HG02763 (cell line): ENCODE measurements at regions not wholly inside any gene's neighbourhood (a gene's known extent, or its start where the extent isn't known, plus 50 kb on each side); places are given as distances from the start of the nearest gene placed in this dataset.

Experiments
- ATAC-seq: cut with Tn5 transposase; IDR thresholded peaks from one replicate; pipeline ENCODE4 v1.9.1; 2021; ENCODE audit warnings: mild to moderate bottlenecking, moderate library complexity; ENCODE audit not compliant: unreplicated experiment

DNA sequence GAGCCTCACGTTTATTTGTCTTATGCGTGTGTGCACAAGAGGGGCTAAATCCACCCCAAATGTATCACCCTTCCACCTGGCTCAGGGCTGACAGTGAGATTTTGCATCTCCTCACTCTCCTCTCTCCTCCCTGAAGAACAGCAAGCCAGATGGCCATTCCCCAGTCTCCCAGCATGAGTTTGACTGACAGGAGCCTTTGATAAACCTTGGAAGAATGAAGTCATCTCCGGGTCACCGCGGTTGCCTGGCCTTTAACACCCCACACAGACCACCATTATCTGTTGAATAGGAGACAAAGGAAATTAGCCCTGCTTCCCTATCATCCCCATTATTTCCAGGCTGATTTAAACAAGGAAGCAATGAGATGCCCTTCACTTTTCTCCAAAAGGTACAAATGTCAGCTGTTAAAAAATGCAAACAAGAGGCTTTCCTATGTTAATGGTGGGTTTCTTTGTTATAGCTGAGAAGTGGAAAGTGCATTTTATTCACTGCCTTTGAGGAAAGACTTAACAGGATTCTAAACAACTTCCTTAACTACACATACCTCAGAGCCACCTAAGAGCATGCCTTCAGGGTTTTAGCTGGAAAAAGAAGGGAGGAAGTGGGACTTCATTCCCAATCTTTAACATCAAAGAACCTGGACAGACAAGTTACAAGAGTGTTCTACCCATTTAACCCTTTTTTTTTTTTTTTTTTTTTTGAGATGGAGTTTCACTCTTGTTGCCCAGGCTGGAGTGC lies 524.8 kb upstream of the ID4 start:
- no peak for ATAC-seq

DNA sequence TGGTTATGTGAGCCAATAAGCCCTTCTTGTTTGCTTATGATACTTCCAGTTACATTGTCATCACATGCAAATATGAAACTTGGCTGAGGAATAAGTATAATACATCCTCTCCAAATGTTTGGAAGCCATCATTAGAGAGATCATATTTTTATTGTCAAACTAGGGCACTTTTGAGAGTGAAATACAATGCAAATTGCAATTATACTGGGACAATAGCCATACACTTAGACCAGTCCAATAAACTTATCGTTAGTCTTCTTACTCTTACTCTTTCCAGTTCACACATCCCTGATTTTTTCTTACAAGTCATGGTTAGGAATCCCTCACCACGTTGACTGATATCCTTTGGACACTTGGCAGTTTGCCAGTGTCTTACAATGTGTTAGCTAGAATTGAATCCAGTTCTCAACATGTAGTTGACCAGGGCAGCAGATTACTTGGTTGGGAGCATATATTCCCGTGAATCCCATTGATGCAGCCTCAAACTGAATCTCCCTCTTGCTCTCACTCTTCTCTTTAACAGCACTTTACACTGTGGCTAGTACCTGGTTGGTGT lies 519.7 kb upstream of the ID4 start:
- ATAC-seq = no peak

DNA sequence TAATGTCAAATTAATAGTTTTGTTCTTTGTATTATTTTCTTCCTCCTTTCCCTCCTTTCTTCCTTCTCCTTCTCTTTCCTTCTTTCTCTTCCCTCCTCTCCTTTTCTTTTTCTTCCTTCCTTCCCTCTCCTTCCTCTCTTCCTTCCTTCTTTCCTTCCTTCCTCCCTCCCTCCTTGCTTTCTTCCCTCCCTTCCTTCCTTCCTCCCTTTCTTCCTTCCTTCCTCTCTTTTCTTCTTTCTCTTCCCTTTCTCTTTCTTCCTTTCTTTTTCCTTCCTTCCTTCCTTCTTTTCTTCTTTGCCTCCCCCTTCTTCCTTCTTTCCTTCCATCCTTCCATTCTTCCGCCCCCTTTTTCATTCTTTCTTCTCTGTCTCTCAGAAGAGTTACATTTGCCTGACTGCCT lies 518.2 kb upstream of the ID4 start:
- ATAC-seq = no peak

DNA sequence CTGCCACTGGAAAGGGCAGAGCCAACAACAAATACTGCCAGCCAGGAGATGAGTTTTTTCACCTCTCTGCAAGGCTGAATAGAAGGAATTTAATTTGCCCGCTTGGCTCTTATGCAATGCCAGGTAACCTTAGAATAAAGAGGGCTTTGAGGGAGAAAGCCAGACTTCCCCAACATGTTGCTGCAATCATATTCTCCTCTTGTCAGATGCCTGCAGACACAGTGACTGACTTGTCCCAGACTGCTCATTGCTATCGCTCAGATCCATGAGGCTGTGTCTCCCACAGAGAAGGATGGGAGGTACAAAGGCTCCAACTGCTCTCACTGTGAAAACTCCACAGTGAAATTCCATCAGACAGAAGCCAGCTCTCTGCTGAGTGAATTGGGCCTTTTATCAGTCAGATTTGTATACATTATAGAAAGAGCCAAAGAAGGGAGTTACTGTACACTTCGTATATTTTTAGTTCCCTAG lies 517.0 kb upstream of the ID4 start:
- ATAC-seq = no peak

DNA sequence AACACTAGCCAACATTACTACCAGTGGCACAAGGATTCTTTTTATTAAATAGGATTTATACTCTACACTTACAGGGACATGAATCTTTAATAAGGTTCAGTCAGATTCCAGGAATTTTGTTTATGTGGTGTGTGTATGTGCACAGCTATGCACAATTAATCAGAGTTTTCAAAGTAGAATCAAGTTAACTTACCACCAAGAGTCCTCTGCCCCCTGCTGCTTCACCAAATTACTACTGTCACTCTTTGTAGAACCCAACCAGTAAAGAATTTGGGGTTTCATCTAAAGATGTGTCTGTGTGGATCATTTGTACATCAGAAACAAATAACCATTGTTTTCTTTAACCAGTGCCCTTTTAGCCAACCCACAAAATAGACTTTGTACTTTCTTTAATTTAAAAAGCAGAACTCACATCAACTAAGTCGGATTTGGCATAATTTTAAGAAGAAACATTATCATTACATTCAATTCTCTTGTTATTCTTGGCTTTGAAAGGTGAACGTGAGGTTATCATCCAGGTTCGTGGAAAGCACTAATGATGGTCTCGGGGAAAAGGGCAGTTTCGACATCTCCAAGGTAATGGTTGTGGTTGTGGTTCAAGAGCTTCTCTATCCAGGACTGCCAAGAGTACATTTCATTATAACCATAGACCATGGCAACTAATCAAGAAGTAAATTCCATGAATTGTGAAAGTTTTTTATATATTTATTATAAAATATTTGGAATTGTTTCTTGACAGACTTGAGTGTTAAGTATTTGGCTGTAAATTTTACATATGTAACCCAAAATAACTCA lies 514.3 kb upstream of the ID4 start:
- ATAC-seq = no peak

DNA sequence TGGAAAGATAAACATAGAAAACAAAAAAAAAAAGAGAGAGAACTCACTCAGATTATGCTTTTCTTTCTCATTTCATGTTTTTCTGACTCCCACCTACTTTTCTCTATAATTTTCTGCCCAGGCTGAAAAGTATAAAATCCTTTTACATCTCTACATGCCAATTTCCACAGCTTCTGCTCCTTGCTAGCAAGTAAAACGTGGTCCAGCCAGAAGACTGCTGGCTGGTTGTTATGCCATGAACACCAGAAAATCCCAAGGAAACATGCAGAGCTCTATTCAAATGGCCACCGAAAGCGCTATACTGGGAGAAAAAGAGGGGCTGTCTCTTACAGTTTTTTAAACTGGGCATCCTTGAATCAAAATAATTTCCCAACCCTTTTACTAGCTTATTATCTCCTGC lies 512.8 kb upstream of the ID4 start:
- ATAC-seq = no peak

DNA sequence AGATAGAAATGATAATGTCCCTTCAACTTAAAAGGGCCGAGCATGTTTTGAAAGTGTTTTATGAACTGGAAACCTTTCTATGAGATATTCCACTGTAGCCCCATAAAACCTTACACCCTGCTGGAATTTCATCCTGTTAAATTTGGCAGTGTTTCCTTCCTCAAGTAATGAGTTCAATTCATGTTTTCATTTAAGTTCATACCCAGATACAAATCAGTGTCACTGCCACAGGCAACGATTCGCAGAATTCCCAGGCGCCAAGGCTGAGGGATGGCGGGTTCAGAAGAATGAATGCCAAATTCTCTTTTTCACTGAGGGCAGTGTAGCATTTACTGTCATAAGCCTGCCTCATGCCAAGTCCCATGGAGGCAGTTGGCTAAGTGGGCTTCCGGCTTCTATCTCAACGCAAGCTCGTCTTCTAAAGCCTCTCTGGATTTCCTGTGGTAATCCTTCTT lies 511.8 kb upstream of the ID4 start:
- no peak for ATAC-seq

DNA sequence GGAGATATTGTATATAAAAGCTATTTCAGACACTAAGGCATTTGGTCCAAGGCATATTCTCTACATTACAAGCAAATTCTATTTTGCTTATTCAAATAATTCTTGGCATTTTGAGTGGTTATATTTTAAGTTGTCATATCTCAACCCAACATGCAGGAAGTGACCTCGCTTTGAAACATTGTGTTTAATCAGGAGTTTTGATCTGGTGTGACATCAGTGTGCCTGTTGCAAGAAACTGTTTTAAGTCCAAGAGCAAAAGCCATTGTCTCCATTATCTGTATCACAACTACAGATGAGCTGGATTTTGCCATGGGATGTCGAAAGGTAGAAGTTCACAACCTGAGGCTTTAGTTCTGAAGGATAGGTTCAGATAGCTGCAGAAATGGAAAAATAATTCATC lies 509.9 kb upstream of the ID4 start:
- no peak for ATAC-seq

DNA sequence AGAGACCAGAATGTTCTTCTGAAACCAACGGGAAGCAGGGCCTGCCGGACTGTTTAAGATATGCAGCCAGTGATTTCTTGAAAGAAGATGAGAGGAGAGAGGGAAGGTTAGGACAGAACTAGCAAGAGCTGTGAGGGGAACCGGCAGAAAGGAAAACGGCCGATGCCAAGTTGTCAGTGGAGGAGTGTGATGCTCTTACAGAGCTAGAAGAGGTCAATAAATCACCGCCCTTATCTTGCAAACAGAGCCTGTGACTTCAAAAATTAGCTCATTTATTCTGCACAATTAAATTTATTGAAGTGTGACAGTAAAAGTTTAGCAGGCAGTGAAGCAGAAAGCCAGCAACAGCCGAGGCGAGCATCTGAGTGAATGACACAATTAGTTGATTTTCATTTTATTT lies 509.5 kb upstream of the ID4 start:
- ATAC-seq = no peak

DNA sequence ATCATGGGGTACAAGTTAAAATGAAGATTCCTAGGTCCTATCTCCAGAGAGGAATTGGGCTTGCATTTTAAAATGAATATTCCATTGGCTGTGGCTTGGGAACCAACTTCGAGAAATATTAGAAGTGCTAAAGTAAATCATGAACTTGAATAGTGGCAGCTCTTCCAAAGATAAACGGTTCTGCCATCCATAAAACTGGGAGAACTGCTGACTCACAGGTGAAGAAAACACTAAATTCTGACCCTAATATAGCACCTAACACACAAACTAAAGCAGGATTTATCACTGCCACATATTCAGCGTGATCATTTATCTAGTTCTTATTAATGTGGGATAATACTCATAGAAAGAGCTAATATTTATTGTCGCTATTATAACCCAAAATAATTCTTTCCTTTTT lies 508.1 kb upstream of the ID4 start:
- no peak for ATAC-seq

DNA sequence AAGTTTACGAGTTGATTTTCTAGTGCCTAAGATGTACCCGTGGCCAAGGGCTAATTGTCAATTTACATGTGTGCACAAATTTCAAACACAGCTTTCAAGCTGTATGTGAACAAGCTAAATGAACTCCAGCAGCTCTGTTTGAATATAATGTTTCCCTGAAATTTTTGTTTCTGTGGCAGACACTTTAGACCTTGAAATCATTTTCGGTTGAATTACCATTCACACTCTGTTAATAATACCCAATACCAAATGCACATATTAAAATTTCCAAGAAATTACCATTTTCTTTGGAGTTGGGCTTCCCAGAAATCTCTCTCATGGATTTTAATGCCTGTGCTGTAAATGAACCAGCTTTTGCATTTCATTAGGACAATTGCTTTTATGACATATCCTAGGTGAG lies 506.1 kb upstream of the ID4 start:
- no peak for ATAC-seq

DNA sequence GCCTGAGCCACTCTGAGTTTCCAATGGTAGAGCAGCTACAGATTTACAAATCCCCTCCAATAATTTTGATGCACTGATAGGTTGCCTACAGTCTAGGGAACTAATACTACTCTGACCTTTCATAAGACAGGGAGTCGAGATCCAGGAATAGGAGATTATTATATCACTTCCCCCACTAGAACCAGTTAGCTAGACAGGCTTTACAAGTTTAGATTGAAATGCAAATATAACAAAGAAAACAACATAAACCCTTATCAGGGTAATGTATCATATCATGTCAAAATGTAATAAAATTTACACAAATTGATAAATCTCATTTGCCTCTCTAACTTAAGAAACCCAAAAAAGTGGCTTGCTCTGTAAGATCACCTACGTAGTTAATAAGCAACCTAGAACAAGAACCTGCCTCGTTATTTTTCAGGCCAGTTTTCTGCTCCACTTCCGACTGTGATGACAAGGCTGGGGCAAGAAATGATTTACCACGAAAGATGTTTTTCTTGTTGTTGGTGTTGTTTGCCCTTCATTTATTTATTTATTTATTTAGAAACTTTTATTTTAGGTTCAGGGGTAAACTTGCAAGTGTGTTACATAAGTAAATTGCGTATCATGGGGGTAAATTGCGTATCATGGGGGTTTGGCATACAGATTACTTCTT lies 504.2 kb upstream of the ID4 start:
- ATAC-seq = no peak

DNA sequence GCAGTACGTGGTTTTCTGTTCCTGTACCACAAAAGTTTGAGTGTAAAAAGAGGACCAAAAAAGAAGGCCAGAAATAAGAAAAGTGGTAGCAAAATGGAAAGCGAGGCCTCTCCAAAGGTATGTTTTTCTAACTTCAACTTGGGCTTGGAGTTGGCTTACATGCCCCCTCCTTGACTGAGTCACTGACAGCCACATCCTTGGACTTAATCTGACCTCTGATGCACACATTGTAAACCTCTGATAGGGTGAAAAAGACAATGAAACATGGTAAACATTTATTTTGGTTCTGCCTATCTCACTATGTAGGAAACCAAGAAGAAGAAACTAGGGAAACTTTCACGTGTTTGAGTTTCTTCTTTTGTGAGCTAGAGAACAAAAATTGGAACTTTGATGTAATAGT lies 503.2 kb upstream of the ID4 start:
- ATAC-seq = no peak

DNA sequence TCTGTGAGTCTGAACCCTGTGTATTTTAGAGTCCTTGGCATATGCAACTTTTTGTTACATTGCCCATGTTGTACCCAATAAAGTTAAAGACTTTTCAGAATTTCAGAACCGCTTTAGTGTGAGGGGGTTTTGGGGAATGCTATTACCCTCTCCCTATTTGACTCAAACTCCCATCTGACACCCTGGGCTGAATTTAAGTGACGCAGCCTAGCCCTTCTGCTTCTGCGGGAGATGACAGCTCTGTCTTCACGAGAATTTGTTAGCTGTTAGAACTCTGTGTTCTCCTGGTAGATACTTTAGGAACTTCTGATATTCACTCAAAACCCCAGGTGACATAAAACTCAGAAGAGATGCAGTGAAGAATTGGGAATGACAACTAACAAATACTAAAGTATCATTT lies 500.6 kb upstream of the ID4 start:
- ATAC-seq = no peak

DNA sequence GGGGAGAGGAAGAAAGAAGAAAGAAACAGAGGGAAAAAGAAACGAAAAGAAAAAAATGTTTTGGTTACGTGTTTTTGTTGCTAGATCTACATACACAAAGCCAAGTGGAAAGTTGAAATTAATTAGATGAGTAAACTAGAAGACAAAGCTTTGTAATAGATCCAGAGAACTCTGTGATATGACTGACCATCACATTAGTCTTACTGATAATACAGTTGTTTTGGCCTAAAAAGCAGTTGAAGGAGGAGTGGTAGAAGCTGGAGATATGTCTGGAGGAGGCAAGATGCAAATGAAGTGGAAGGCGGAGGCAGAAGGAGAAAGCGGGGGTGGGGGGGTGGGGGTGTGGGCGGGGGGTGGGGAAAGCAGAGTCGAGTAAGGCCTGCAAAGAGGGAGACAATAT lies 500.1 kb upstream of the ID4 start:
- ATAC-seq = no peak

DNA sequence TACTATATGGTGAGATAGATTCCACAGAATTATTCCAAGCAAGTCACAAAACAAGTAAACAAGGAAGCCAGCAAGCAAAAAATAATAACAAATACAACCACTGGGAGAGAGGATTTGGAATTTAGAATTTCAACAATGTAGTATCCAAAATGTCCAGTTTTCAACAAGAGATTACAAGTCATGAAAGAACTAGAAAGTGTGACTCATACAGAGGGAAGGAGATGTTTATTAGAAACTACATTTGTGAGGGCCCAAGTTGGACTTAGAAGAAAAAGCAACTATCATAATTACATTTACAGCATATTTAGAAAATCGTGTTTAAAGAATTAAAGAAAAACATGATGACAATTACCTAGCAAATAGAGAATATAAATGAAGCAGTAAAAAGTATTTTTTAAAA lies 494.6 kb upstream of the ID4 start:
- no peak for ATAC-seq

DNA sequence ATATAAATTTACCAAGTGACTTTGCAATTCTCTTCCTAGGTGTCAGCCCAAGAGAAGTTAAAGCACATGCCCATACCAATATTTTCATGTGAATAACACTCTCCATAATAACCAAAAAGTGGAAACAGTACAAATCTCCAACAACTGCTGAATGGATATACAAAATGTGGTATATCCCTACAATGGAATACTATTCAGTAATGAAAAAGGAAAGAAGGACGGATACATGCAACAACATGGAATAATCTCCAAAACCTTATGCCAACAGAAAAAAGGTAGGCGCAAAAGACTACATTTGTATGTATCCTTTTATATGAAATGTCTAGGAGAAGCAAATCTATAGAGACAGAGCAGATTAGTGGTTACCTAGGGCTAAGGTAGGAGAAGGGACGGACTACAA lies 487.7 kb upstream of the ID4 start:
- no peak for ATAC-seq

DNA sequence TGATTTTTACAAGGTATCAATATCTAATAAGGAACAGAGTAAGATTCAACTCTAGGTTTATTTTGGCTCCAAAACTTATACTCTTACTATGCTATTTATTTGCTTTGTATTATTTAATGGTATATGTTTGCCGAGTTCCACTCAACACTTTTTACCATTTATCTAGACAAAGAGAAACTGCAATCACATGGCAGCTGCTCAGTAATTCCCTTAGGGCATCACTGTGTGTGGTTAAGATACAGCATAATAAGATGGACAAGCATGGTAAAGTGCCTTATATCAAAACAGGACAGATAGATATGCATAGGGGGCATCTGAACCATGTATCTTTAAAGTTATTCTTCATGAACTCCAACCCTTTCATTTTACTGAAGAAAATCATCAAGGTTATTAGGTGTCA lies 483.0 kb upstream of the ID4 start:
- no peak for ATAC-seq

DNA sequence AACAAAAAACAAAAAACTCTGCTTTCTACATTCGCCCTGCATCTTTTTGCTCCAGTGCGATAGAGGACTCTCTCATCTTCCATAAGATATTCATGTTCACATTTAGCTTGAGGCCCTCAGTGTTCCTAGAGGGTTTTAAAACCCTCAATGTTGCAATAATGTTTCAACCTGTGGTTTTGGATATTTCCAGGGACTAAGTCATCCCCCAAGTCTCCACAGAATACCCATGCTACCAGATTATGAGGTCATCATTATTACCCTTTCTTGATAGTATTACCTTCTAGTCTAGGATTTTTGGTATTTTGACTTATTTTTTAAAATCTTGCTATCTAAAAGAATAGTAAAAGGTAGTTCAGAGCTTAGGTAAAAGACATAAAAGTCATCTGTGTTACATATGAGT lies 480.5 kb upstream of the ID4 start:
- no peak for ATAC-seq

DNA sequence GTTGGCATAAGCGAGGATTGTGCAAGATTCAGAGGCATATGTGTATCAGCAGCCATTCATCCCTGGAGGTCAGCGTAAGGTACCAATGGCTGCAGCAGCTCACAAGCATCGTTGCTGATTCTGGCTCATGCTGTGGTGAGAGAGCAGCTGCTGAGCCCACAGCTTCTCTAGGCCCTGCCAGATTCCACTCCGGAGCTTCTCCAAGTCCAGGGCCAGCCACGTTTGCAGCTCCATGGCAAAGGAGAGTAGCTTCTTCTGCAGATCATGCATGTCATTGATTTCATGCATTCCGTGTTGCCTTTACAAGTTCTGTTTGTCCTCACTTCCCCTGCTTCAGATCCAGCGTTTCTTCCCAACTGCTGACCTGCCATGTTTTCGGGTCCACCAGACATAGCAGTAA lies 474.8 kb upstream of the ID4 start:
- no peak for ATAC-seq

DNA sequence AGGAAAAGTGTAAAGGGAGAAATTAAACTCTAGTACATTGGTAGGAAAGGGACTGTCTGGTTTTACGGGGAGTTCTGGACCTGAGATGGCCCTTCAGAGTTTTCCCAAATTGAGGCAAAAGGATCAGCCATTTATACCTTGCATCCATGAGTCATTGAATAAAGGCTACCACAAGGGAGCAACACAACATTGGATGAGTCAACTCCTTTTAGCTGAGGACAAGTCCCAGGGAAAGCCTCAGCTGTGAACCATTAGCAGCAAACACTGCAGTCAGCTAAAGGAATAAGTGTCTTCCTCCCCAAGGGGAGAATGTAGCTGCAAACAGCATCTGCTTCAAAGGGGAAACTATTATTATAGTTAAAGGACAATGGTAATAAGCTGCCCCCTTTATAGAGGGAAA lies 468.7 kb upstream of the ID4 start:
- no peak for ATAC-seq

DNA sequence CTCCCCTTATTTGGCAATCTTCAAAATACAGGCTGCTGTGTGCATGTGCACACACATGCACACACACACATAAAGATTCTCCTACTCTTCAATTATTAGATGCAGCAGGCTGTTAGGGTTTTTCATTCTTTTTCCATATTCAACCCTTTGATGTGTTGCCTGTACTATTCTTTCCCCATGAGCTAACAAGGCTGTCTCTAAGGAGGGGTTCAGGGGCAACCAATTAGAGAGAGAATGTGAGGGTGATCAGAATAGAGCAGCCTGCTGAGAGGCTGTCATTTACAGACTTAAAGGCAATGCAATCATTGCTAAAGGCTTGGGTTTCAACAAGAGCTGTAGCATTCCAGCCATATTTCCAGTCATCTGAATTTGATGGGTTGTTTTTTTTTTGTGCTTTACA lies 467.4 kb upstream of the ID4 start:
- no peak for ATAC-seq
